ENCODE measurements at regions not wholly inside any gene's neighbourhood (a gene's known extent, or its start where the extent isn't known, plus 50 kb on each side); places are given as distances from the start of the nearest gene placed in this dataset.

DNA sequence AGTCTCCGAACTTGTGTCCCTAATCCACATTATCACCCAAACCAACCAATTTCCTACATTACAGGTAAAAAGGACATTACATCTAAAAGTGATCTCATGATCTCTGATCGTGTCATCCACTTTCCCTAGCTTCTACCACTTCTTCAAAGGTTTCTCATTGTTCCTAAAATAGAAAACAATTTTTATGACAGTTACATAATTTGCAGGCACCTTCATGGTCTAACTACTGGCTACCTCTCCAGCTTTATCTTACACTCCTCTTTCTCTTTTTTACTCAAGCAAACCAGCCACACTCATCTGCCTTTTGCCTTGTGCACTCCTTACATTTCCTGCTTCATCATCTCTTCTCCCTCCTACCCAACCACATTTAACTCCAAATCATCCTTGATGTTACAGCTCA lies 886.7 kb upstream of the SORCS1 start:
- Histone ChIP-seq H3K27ac (ENCODE audit: extremely low read depth, low read depth, low read length) (no peak overlapping the region), H3K9me3 (ENCODE audit: control insufficient read depth, insufficient read depth, low read depth, low read length) (no peaks in the 10 kb centered on the region), H3K4me1 (ENCODE audit: control insufficient read depth, insufficient read depth, low read length) (no peaks in the 10 kb centered on the region), H3K4me3 (ENCODE audit: low read depth, low read length) (no peak overlapping the region), H3K36me3 (ENCODE audit: control insufficient read depth in 2 of 2, insufficient read depth in 1 of 2, low read length in 2 of 2) (no peaks in the 10 kb centered on the region)
- CTCF ChIA-PET: no interaction called here
- no peak for TF ChIP-seq HIC1 (tag by site-specific recombination; IDR thresholded peaks at IDR 0.05)
- TF ChIP-seq ZNF366 (tag by site-specific recombination; conservative IDR thresholded peaks at IDR 0.05): no peak
- no peak for TF ChIP-seq ZNF449 (tag by site-specific recombination; IDR thresholded peaks at IDR 0.05)
- no peak for TF ChIP-seq ZNF18 (tag by site-specific recombination; IDR thresholded peaks at IDR 0.05)
- no peak for TF ChIP-seq ZNF24 (tag by site-specific recombination; IDR thresholded peaks at IDR 0.05)
- TF ChIP-seq ZNF112 (tag by site-specific recombination; IDR thresholded peaks at IDR 0.05): no peak
- TF ChIP-seq ZNF624 (tag by site-specific recombination; IDR thresholded peaks at IDR 0.05): no peak
- no peak for TF ChIP-seq ZNF302 (tag by site-specific recombination; IDR thresholded peaks at IDR 0.05; ENCODE audit: low read depth)
- TF ChIP-seq ZNF501 (tag by site-specific recombination; IDR thresholded peaks at IDR 0.05): no peak
- TF ChIP-seq ZNF571 (tag by site-specific recombination; IDR thresholded peaks at IDR 0.05): no peak
- TF ChIP-seq ZNF214 (tag by site-specific recombination; IDR thresholded peaks at IDR 0.05; ENCODE audit: borderline replicate concordance): no peak
- TF ChIP-seq ZNF354C (tag by site-specific recombination; IDR thresholded peaks at IDR 0.05; ENCODE audit: borderline replicate concordance, low read depth): no peak
- no peak for TF ChIP-seq ZNF394 (tag by site-specific recombination; IDR thresholded peaks at IDR 0.05; ENCODE audit: borderline replicate concordance)
- no peak for TF ChIP-seq ZNF704 (tag by site-specific recombination; IDR thresholded peaks at IDR 0.05)
- TF ChIP-seq ZNF324 (tag by site-specific recombination; IDR thresholded peaks at IDR 0.05): no peak
- no peak for TF ChIP-seq PBX3 (CRISPR knock-in tag; IDR thresholded peaks at IDR 0.05)
- TF ChIP-seq ZNF274 (IDR thresholded peaks at IDR 0.05; ENCODE audit: low read length): no peak
- no peak for TF ChIP-seq ZNF274 (tag by site-specific recombination; IDR thresholded peaks at IDR 0.05; ENCODE audit: borderline replicate concordance)
- no peak for TF ChIP-seq HOXA7 (CRISPR knock-in tag; IDR thresholded peaks at IDR 0.05; ENCODE audit: borderline replicate concordance)
- POLR2A ChIA-PET: no interaction called here

DNA sequence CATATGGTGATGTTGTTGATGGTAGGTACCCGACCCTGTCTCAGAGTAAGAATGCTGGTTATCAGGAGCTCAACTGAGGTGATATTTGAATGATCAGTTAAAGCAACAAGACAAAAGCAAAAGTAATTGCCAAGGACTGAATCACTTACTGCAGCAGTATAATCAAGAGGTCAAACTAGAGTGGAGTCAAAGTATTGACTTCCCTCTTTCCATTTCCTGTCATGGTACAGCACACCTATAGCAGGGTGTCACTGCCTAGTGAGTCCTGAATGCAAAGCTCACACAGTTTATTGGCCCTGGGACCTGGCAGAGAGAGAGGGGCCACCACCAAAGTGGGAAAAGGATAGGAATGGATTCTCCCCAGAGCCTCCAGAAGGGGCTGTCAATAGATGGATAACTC lies 886.1 kb upstream of the SORCS1 start:
- TF ChIP-seq, protein P1, sequence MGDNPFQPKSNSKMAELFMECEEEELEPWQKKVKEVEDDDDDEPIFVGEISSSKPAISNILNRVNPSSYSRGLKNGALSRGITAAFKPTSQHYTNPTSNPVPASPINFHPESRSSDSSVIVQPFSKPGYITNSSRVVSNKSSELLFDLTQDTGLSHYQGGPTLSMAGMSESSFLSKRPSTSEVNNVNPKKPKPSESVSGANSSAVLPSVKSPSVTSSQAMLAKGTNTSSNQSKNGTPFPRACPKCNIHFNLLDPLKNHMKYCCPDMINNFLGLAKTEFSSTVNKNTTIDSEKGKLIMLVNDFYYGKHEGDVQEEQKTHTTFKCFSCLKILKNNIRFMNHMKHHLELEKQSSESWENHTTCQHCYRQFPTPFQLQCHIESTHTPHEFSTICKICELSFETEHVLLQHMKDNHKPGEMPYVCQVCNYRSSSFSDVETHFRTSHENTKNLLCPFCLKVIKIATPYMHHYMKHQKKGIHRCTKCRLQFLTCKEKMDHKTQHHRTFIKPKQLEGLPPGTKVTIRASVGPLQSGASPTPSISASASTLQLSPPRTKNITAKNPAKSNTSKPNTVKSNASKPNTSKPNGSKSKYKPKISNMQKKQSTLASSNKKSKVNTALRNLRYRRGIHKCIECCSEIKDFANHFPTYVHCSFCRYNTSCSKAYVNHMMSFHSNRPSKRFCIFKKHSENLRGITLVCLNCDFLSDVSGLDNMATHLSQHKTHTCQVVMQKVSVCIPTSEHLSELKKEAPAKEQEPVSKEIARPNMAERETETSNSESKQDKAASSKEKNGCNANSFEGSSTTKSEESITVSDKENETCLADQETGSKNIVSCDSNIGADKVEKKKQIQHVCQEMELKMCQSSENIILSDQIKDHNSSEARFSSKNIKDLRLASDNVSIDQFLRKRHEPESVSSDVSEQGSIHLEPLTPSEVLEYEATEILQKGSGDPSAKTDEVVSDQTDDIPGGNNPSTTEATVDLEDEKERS (tag by site-specific recombination; IDR thresholded peaks at IDR 0.05): no peak
- TF ChIP-seq ZNF585B (tag by site-specific recombination; IDR thresholded peaks at IDR 0.05) (no peak), FEZF1 (tag by site-specific recombination; IDR thresholded peaks at IDR 0.05) (no peak), ZNF654 (tag by site-specific recombination; IDR thresholded peaks at IDR 0.05; ENCODE audit: low read depth) (no peak), ZNF510 (tag by site-specific recombination; IDR thresholded peaks at IDR 0.05; ENCODE audit: insufficient replicate concordance) (no peak), ZNF48 (tag by site-specific recombination; IDR thresholded peaks at IDR 0.05) (no peak), KLF9 (tag by site-specific recombination; IDR thresholded peaks at IDR 0.05; ENCODE audit: low read depth) (no peak), ZNF391 (tag by site-specific recombination; IDR thresholded peaks at IDR 0.05; ENCODE audit: borderline replicate concordance, low read depth) (no peak)
- ChIA-PET CTCF (no interaction called here), POLR2A (no interaction called here)
- Histone ChIP-seq H3K36me3 (ENCODE audit: control insufficient read depth in 2 of 2, insufficient read depth in 1 of 2, low read length in 2 of 2) (no peaks in the 10 kb centered on the region), H3K4me3 (ENCODE audit: low read depth, low read length) (no peak overlapping the region), H3K27ac (ENCODE audit: extremely low read depth, low read depth, low read length) (no peak overlapping the region), H3K4me1 (ENCODE audit: control insufficient read depth, insufficient read depth, low read length) (no peaks in the 10 kb centered on the region), H3K9me3 (ENCODE audit: control insufficient read depth, insufficient read depth, low read depth, low read length) (no peaks in the 10 kb centered on the region)
